GM18870 (cell line): ENCODE measurements at regions not wholly inside any gene's neighbourhood (a gene's known extent, or its start where the extent isn't known, plus 50 kb on each side); places are given as distances from the start of the nearest gene placed in this dataset.
A peak's percentile ranks its signal among the peaks of the same experiment; 100 is the strongest.

ENCODE experiments used
- ATAC-seq: cut with Tn5 transposase; IDR thresholded peaks from one replicate; pipeline ENCODE4 v1.9.1; 2021; ENCODE audit warnings: moderate library complexity; ENCODE audit not compliant: unreplicated experiment

GRCh38 chr16:48105976-48106375 is 49.8 kb downstream of the ABCC12 start:
- ATAC-seq: no peak

- ATAC-seq: no peak
Observed at GRCh38 chr16:48105456-48105855, 50.3 kb downstream of the ABCC12 start.

DNA sequence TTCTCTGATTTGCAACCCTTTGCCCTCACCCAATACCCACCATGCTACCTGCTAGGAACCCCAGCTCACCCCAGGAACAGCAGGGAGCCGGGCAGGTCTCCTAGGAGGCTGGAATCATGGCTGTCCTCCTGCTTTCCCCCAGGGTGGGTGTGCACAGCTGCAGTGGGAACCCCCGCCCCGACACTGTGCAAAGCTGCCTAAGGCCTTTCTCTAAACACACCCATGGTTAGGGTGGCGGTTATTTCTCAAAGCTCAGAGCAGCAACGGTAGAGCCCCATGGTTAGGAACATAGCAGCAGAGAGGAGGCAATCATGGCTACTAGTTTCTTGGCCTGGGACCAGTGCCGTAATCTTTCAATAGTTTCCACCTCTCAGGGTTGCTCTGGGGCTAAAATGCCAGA is 52.2 kb downstream of the ABCC12 start:
- ATAC-seq: no peak

DNA sequence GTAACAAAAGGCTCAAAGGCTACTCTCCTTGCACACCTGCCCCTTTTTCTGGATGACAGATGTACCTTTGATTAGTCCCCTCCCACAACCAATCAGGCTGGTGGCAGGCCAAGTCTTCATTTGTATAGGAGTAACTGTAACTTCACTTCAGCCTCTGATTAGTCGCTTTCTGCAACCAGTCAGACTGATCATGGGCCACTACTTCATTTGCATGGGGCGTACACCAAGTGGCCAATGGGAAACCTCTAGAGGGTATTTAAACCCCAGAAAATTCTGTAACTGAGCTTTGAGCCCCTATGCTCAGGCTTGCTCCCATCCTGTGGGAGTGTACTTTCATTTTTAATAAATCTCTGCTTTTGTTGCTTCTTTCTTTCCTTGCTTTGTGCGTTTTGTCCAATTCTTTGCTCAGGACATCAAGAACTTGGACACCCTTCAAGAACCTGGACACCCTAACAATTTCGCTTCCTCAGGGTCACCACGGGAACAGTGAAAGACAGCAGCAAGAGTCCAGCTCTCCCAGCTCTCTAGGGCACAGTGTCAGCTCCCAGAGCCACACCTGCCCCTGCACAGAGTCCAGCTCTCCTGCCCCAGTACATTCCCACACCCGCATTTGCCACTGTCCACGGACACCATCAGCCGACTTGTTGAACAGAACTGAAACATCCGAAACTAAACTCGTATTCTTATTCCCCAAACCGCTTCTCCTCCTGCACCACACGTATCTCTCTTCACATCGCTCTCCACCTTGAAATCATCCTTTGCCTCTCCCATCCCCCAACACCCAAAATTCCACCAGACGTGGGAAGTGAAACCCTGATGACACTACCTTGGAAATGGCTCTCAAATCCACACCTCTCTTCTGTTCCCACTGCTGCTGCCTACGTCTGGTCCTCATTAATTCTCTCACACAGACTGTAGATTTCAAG is 53.4 kb downstream of the ABCC12 start:
- ATAC-seq: no peak

GRCh38 chr16:48101069-48101674 is 54.6 kb downstream of the ABCC12 start:
- ATAC-seq: peak; percentile 68

GRCh38 chr16:48099455-48099854 is 56.3 kb downstream of the ABCC12 start:
- ATAC-seq: no peak

DNA sequence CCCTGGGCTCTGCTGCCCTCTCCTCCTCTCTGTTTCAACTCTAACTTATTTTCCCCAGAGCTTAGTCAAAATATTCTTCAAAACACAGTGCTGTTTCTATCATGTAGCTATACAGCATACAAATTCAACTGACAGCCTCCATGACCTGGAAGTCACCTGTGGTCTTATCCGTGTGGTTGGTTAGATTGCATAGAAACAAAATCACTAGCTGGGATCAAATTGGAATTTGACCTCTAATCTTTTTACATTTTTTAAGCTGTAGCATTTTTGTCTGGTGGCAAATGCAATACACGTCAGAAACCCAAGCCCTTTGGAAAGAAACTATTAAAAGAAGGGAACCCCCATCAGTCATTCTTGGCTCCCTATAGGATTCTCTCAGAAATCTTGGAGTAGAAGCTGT is 57.3 kb downstream of the ABCC12 start:
- no peak for ATAC-seq

GRCh38 chr16:48091117-48091516 is 64.7 kb downstream of the ABCC12 start:
- ATAC-seq: no peak

- no peak for ATAC-seq
Observed at GRCh38 chr16:48089053-48089792, 66.6 kb downstream of the ABCC12 start.

GRCh38 chr16:48087639-48088038 is 68.2 kb downstream of the ABCC12 start:
- ATAC-seq: no peak

DNA sequence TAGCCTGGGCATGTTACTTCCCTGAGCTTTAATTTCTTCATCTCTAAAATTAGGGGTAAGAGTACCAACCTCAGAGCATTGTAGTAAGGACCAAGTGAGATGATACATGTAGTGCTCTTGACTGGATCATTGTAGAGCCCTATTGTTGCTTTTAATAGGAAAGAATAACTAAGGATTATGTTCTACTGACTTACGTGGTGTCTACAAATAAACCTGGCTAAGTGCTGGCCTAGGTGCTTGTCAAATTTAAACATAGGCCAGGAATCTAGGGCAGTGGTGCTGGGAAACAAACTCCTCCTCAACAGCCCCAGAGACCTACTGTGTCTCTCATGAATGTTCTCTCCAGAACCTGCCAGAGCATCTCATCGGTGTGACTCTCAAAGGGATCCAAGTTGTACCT is 69.4 kb downstream of the ABCC12 start:
- ATAC-seq: no peak

DNA sequence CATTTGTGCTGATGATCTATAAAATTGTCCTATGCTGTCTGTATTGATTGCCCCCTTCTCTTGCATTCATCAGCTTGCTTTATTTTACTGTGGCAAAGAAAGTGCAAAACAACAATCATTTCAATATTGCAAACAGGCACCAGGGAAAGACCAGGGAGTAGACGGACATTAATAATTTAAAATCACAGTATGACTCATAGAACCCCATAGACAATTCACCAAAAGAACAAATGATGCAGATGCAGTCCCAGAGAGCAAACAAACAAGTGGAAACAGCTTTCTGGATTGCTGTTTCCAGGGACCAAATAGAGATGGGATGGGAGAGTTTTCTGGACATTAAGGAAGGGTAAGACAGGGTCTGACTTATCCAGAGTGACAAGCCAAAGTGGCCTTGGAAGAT is 70.1 kb downstream of the ABCC12 start:
- no peak for ATAC-seq

- no peak for ATAC-seq
Observed at GRCh38 chr16:48084826-48085225, 71.0 kb downstream of the ABCC12 start.

DNA sequence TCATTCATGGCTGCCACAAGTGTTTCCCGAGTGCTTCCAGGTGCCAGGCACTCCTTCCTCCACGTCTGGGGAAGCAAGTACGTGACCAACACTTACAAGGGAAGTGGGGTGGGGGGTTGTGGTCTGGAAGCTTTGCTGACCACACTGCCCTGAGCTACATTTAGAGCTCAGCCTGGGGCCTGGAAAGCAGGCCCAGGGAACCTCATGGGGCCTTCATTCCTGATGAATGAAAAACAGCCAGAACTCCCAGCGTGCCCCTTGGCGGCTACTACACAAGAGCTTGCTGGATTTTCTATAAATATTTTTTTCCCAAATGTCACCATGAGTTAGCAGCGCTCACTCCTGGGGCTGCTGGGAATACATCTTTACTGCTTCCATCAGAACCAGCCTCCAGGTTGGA is 73.3 kb downstream of the ABCC12 start:
- no peak for ATAC-seq

DNA sequence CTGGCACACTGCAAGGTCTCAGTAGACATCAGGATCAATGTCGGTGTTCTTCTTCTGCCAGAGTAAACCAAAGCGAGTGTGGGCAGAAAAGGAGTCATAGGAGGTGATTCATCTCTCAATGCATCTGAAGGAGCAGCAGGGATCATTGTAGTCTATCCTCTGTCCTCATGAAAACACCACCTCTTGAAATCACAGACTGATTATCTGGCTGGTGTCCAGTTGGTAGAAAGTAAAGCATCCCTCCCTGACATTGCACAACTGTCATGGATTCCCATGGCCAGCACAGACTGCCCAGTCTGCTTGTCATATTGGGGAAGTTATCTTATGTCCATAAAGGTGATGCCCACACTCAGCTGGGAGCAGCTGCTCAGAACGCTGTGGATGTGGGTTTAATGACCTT is 74.1 kb downstream of the ABCC12 start:
- ATAC-seq: no peak

DNA sequence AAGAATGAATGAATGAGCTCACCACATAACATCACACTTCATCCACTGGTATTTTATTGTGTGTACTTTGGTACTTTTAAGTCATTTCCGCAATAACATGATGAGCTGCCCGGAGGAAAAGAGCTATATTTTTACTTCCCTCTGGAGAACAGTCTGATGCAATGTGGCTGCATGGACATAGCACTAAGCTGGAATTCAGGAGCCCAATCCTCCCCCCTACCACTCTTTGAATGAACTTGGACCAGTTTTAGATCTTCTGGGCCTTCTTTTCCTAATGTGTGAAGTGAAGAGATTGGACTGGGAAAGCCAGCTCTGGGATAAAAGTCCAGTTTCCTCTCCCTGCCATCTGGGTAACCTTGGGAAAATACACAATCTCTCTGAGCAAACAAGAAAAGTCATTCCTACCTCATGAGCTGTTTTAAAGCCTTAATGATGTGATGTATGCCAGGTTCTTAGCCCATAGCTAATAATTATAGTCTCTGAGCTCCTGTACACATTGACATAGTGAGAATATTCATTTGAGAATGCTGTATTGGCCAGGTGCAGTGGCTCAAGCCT is 79.3 kb downstream of the ABCC12 start:
- no peak for ATAC-seq

DNA sequence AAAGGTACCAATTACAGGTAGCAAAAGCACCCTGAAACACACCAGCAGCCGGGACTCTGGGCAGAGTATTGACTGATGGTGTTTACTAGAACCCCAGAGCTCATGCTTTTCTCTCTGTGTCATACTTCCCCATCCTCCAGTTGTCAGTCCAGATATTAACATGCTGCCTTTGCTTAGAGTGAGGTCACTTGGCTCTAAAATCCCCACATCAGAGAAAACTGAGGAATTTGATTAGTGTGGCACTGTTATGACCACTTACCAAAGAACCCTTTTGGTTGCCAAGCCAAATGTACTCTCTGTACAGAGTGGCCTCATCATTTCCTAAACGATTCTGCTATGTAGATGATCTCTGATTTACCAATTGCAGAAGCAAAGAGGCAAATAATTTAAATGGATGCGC is 80.4 kb downstream of the ABCC12 start:
- ATAC-seq: no peak

- ATAC-seq: no peak
Observed at GRCh38 chr16:48067388-48067787, 88.4 kb downstream of the ABCC12 start.

- no peak for ATAC-seq
Observed at GRCh38 chr16:48064971-48065370, 90.8 kb downstream of the ABCC12 start.

DNA sequence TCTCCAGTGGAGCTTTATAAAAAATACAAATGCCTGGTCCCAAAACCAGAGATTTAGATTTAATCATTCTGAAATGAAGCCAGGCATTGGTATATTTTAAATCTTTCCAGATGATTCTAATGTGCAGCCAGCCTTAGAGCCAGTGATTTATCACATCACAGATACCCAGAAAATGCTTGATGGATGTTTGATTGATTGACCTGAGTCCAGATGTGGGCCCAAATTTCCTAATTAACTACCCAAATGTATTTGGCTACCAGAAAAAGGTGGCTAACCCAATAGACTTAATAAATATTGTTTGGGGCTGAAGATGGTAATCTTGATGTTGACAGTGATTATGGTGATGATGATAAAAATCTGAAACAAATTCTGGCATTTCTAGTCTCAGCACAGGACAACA is 93.1 kb downstream of the ABCC12 start:
- no peak for ATAC-seq

DNA sequence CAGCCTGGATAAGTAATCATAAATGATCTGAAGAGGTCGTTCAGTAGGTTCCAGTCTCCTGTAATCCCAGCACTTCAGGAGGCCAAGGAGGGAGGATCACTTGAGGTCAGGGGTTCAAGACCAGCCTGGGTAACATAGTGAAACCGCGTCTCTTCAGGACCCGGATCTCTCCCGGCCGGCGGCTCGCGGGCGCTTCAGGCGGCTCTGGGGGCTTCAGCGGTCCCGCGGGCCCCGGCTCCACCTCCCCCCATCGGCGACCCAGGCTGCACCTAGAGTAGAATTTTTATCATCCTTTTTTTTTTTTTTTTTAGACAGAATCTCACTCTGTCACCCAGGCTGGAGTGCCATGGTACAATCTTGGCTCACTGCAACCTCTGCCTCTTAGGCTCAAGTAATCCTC is 95.9 kb downstream of the ABCC12 start:
- ATAC-seq: no peak
